Erythroblast (primary cell): ENCODE measurements at regions not wholly inside any gene's neighbourhood (a gene's known extent, or its start where the extent isn't known, plus 50 kb on each side); places are given as distances from the start of the nearest gene placed in this dataset.

Source experiments
- GATA1 ChIP-seq: IDR thresholded peaks from 2 replicates; pipeline ENCODE4 v1.6.1; 2011; ENCODE audit warnings: low read depth, mild to moderate bottlenecking, control low read depth, low read length, moderate library complexity
- POLR2A ChIP-seq: IDR thresholded peaks from 2 replicates; pipeline ENCODE4 v1.6.1; 2011; ENCODE audit warnings: mild to moderate bottlenecking, low read length

DNA sequence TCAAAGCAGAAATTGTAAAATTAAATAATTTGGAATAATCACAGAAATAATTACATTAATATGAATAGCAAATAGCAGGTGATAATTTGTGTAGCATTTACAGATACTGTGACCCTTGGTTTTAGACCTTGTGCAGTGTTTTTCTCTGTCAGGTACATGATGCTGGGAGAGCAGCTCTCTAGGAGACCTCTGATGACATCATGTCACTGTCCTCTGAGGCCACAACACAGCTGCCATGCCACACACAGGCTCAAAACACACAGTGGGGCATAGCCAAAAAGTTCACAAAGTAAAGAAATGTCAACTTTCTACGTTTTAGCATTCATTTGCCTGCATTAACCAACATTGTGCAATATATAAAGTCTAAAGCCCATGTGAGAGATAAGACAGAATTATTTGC lies 71.8 kb upstream of the ZBTB20 start:
- TF ChIP-seq POLR2A (no peak), GATA1 (no peak)
